Stimulated activated CD8-positive, alpha-beta memory T cell treated with anti-CD3 and anti-CD28 coated beads, Interleukin-15, amount 100 ng/mL, for 48 hours (primary cell): ENCODE measurements at regions not wholly inside any gene's neighbourhood (a gene's known extent, or its start where the extent isn't known, plus 50 kb on each side); places are given as distances from the start of the nearest gene placed in this dataset.
"Not testable (repeated sequence)": the region's sequence is repeated elsewhere in the genome, so short reads cannot be mapped to it uniquely, and the experiment has no call there.

ENCODE experiments used
- DNase-seq, 2 donors: peaks; one replicate each; pipeline ENCODE4 v3.0.0-alpha.2; 2020; ENCODE audit warnings: low read depth in 2 of 2

GRCh38 chr20:12815231-12815768, 193.5 kb upstream of the SPTLC3 start:
- DNase-seq: no peak

GRCh38 chr20:12815778-12816408, 192.9 kb upstream of the SPTLC3 start:
- DNase-seq: no peak

- no peak for DNase-seq
Observed at GRCh38 chr20:12821249-12821648, 187.5 kb upstream of the SPTLC3 start.

- no peak for DNase-seq
Observed at GRCh38 chr20:12823734-12824133, 185.0 kb upstream of the SPTLC3 start.

GRCh38 chr20:12824328-12825225, 184.2 kb upstream of the SPTLC3 start:
- no peak for DNase-seq

- no peak for DNase-seq
Observed at GRCh38 chr20:12825226-12825595, 183.6 kb upstream of the SPTLC3 start.

GRCh38 chr20:12827816-12828385, 180.9 kb upstream of the SPTLC3 start:
- no peak for DNase-seq

- no peak for DNase-seq
Observed at GRCh38 chr20:12829170-12829569, 179.6 kb upstream of the SPTLC3 start.

- DNase-seq: no peak
Observed at GRCh38 chr20:12833861-12834260, 174.9 kb upstream of the SPTLC3 start.

- DNase-seq: no peak
Observed at GRCh38 chr20:12835999-12836398, 172.8 kb upstream of the SPTLC3 start.

GRCh38 chr20:12837646-12838045, 171.1 kb upstream of the SPTLC3 start:
- DNase-seq: no peak

GRCh38 chr20:12838261-12838866, 170.4 kb upstream of the SPTLC3 start:
- no peak for DNase-seq

- DNase-seq: no peak
Observed at GRCh38 chr20:12847872-12848271, 160.9 kb upstream of the SPTLC3 start.

- no peak for DNase-seq
Observed at GRCh38 chr20:12849225-12849910, 159.4 kb upstream of the SPTLC3 start.

- not testable (repeated sequence) for DNase-seq
Observed at GRCh38 chr20:12857643-12858042, 151.1 kb upstream of the SPTLC3 start.

GRCh38 chr20:12860619-12861247, 148.0 kb upstream of the SPTLC3 start:
- no peak for DNase-seq

- DNase-seq: no peak
Observed at GRCh38 chr20:12869669-12870068, 139.1 kb upstream of the SPTLC3 start.

GRCh38 chr20:12870588-12870987, 138.2 kb upstream of the SPTLC3 start:
- DNase-seq: no peak

- no peak for DNase-seq
Observed at GRCh38 chr20:12874933-12875332, 133.8 kb upstream of the SPTLC3 start.

GRCh38 chr20:12875510-12875909, 133.3 kb upstream of the SPTLC3 start:
- no peak for DNase-seq

GRCh38 chr20:12882832-12883506, 125.8 kb upstream of the SPTLC3 start:
- no peak for DNase-seq
